ELR (cell line): ENCODE measurements at regions not wholly inside any gene's neighbourhood (a gene's known extent, or its start where the extent isn't known, plus 50 kb on each side); places are given as distances from the start of the nearest gene placed in this dataset.
"Not testable (repeated sequence)": the region's sequence is repeated elsewhere in the genome, so short reads cannot be mapped to it uniquely, and the experiment has no call there.

ENCODE experiments used
- DNase-seq: peaks from one replicate; pipeline ENCODE4 v3.0.0-alpha.2; 2015; ENCODE audit warnings: low read depth

GRCh38 chr18:21928925-21929324 is 188.3 kb downstream of the MIB1 start:
- no peak for DNase-seq

- DNase-seq, result no peak
These were observed 189.6 kb downstream of the MIB1 start for GRCh38 chr18:21930177-21930576.

DNA sequence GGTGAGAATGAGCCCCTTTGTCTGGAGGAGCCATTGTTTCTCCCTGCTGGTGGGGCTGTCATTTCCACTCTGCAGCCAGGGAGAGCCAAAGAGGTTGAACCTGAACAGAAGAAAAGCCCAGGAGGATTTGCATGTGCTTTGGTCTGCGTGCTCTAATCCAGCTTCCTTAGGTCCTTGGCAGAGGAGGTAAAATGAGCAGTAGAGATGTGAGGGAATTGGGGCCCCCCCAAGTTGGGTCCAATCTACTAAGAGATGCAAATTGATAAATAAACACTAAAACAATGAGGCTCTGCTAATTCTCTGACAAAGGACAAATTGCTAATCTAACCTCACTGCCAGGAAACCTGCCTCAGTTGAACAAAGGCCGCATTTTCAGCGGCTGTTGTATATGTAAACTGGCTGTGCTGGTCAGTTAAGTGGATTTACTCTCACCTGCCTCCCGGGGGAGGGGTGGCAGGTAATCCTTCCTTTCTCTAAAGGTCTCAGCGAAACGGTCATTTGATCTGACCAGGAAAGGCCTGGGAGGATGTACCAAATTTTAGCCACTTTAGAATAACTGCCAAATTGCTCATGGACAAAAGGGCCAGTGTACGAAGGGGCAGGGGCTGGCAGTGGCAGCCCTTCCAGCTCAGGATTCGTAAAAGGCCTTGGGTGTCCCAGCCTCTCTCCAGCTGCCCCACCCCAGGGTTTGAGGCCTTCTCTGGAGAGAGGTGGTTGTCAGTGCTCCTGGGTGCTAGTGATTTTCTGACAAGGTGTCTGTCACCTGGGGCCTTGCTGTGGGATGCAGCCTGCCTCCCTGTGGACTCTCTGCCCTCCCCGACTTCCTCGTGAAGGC is 193.6 kb downstream of the MIB1 start:
- DNase-seq, result no peak

DNA sequence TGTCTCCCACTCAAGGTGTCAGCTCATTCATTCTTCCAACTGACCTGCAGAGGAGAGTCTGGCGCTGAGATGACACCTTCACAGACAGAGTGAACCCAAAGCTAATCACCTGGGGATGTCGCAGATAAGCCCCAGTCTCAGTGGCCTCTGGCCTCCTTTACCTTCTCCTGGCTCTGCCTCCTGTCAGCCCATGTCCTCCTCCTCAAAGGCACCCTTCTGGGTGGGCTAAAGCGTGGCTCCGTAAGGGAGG is 194.1 kb downstream of the MIB1 start:
- no peak for DNase-seq

DNA sequence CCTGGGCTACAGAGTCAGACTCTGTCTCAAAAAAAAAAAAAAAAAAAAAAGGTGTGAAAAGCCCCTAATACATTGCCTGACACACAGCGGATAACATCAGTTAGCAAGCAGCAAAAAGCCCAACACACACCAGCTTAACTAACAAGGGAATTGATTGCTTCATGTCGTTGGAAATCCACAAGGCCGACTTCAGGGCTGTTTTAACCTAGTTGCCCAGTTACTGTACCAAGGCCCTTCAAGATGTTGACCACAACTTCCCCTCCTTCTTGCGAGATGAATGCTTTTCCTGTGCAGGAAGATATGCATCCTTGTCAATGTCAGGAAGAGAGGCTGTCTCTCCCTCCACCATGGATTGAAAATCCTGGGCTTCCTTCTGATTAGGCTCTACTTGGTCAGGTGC is 202.9 kb downstream of the MIB1 start:
- no peak for DNase-seq

DNA sequence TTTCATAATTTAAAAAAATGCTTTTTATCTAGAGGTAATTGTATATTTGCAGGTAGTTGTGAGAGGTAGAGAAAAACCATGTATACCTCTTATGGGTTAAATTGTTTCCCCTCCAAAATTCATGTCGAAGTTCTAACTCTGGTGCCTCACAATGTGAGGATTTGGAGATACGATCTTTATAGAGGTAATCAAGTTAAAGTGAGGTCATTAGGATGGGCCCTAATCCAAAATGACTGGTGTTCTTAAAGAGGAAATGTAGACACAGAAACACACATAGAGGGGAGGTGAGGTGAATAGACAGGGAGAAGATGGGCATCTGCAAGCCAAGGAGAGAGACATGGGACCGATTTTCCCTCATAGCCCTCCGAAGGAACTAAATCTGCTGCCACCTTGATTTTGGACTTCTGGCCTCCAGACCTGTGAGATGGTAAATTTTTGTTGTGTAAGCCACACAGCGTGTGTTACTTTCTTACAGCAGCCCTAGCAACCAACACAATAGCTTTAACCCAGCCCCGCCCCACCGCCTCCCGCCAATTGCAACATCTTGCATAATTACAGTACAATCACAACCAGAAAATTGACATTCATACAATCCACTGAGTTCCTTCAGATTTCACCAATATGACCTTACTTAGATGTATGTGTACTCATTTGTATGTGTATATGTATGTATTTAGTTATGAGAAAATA is 208.9 kb downstream of the MIB1 start:
- no peak for DNase-seq

DNA sequence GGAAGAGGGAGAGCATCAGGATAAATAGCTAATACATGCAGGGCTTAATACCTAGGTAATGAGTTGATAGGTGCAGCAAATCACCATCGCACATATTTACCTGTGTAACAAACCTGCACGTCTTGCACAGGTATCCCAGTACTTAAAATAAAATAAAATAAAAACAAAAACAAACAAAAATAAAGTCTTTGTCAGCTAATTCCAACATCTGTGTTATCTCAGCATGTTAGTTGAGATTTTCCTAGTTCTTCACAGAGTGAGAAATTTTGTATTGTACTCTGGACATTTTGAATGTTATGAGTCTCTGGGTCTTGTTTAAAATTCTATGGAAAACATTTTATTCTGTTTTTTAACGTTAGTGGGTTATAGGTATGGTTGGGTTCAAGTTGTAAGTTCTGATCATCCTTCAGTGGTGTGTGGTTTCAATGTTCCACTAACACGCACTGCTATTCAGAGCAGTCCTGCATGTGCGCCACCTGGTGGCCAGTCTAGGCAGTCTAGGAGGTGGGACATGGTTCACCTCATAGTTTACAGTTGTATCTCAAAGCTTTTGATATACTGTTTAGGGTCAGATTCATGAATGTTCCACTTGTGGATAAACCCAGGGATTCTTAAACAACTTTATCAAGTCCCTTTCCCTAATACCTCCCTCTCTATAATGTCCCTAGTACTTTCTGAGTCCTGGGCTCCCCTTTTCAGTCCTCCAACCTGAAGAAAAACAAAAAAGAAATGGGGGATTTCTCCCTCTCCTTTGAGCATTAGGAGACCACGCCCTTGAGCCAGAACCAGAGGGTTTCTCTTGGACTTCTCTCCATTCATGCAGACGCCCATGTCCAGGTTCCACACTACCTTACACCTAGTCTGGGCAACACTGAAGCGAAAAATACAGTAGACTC is 213.4 kb upstream of the GATA6 start:
- peak; percentile 71 for DNase-seq

- no peak for DNase-seq
These were observed 211.1 kb upstream of the GATA6 start for GRCh38 chr18:21958263-21958662.

- no peak for DNase-seq
These were observed 210.5 kb upstream of the GATA6 start for GRCh38 chr18:21958707-21959450.

DNA sequence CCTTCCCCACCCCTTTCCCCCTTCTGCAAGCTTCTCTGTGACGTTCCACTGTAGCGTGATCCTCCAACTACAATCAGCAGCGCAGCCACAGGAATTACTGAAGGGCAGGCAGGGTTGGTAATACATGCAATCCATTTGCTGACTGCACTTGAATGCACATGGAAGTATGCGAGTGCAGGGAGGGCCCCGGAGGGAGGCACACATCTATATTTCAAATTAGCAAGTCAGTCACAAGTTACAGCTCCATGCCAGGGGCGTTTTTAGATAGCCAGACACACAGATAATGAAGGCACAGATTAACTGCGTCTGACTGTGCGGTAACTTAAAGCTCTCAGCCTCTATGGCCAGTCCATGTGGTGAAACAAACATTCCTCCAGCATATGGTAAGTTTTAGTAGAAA is 209.2 kb upstream of the GATA6 start:
- DNase-seq, result no peak

DNA sequence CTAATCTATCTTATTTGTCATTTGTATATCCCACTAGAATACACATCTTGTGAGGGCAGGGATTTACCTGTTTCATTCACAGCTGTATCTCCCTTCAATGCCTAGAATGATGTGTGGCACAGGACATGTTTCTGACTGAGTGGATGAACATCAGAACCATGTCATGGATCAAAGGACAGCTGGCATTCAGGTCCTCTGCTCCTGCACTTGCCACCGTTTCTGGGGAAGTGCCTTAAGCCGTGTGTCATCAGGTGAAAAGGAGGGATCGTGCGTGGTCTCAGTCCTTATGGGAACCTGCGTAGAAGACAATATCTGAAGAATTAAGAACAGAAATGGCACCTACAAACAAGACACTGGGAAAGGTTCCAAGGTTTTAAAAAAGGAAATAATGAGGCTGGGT is 206.1 kb upstream of the GATA6 start:
- DNase-seq, result no peak

GRCh38 chr18:21968338-21968737 is 201.1 kb upstream of the GATA6 start:
- DNase-seq, result no peak

GRCh38 chr18:21972281-21972680 is 197.1 kb upstream of the GATA6 start:
- DNase-seq, result no peak

- not testable (repeated sequence) for DNase-seq
These were observed 193.4 kb upstream of the GATA6 start for GRCh38 chr18:21975954-21976353.

DNA sequence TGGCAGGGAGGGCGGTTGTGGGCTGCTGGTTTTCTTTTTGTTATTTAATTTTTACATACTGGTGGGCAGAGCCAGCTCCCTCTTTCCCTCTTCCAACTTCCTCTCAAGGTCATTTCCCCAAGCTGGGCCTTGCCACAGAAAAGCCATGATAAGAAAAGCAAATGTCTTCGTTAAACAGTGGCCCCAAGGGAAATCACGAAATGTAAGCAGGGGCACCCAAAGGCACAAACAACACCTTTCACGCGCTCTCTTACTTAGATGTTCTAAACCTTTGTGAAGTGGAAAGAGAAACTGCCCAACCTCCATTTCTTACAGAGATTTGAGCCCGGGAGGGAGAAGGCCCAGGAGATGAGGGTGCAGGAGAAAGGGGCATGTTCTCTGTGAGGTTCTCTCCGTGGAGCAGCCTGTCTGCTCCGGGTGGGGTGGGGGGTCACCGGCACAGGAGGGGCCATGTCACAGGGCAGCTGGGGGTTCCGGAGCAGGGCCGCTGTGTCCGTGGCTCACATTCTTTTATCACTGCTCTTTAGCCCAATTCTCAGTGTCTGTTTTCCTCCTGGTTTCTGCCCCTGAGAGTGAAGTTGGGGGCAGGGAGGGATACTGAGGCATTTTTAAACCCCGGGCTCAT is 190.7 kb upstream of the GATA6 start:
- no peak for DNase-seq

DNA sequence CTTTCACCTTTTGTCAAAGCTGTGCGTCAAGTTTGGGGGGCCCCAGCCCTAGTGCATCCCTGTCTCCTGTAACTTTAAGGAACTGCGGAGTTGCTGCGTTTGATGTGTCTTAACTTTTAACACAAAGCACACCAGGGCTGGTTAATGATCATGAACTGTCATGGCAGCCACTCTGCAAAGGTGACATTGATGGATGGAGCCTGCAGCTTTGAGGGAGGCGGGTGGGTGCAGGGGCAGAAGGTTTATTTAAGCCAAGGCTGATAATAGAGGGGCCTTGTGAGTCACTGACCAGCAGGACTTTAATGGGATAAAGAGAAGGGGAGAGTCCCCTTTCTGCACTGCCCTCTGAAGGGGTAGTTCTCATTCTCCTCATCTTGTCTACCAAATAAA is 190.2 kb upstream of the GATA6 start:
- no peak for DNase-seq

DNA sequence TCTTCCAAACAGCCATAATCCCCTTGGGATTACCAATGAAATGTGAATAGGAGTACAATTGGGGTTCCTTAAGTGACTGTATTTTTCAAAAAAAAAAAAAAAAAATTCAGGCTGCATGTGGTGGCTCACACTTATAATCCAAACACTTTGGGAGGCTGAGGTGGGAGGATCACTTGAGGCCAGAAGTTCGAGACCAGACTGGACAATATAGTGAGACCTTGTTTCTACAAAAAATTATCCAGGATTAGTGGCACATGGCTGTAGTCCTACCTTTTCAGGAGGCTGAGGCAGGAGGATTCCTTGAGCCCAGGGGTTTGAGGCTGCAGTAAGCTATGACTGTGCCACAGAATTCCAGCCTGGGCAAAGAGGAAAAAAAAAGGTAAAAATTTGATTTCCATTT is 189.6 kb upstream of the GATA6 start:
- DNase-seq, result no peak

DNA sequence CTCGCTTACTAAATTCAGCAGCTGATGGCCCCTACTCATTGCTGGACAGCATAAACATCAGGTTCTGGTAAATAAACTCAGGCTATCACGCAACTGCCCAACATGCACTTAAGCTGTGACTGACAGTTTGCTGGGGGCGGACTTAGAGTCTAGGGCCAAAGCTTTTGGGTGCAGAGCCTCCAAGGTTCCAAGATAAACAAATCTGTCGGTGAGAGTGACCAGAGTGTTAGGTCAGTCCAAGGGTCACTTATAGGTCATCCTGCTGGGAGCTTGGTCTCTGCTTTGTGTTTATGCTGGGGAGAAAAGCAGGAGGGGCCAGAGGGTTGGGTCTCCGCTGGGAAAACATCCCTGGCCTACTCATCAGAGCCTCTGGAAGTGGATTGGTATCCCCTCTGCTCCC is 188.6 kb upstream of the GATA6 start:
- no peak for DNase-seq

DNA sequence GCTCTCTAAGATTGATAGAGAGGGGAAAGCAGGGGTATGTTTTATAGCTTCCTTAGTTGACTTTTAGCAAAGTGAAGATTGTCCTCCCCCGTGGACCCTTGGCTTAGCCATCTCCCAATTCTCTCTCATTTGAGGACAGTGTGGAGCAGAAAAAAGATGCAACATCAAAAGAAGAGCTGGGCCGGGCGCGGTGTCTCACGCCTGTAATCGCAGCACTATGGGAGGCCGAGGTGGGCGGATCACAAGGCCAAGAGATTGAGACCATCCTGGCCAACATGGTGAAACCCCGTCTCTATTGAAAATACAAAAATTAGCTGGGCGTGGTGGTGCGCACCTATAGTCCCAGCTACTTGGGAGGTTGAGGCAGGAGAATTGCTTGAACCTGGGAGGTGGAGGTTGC is 187.9 kb upstream of the GATA6 start:
- DNase-seq, result not testable (repeated sequence)

DNA sequence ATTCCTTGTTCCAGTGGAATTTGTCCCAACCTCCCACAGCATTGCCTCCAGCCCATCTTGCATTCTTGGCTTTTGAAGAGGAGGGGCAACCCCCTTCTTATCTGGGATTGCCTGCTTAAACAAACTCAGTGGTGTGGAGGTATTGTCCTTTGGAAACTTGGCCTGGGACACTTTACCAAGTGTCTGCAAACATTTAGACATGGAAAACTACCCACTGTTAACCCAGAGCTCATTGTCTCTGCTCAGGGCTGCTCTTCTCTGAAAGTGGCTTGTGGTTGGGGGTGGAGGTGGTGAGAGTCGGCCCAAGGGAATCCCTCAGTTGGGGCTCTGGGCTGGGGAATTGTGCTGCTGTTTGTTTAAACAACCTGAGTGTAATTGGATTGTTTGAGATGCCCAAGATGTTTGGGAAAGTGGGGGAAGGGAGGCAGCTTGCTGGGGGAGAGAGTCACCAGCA is 178.3 kb upstream of the GATA6 start:
- no peak for DNase-seq

DNA sequence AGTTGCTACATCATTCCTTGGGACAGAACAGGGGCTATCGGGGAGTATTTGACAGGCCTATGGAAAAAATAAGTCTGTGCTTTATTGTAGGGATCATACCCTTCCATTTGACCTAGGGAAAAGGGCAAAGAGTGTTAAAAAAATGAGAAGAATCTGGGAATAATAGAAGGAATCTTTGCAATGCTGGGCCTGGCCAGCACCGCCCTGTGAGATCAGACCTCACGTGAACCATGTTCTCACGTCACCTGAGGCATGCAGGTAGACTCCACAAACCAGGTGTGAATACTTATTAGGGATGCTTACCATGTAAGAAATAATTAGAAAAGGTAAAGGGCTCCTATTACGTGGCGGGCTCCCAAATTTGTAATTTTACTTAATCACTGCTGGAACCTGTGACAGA is 177.5 kb upstream of the GATA6 start:
- DNase-seq, result no peak

DNA sequence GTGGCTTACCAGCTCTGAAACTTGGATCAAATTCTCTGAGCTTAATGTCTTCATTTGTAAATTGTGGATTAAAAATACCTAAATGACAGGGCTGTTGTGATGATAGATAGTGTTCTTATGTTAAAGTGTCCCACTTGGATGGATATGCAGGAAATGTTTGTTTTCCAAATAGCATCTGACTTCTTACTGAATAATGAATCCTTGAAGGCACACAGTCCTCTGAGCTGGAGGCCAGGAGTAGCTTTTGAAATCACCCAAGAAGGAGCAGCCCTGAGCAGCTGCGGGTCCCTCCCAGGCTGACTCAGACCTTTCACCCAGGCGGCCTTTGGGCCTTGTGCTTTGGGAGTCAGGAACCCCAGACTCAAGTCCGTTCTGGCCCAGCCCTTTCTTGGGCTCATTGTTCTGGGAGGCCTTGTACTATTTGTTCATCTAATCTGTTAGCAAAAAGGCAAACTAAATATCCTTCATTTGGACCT is 173.0 kb upstream of the GATA6 start:
- no peak for DNase-seq
